Naive B cell (primary cell): ENCODE measurements at regions not wholly inside any gene's neighbourhood (a gene's known extent, or its start where the extent isn't known, plus 50 kb on each side); places are given as distances from the start of the nearest gene placed in this dataset.

Source experiments
- ATAC-seq, 2 donors: fragments of 150-1000 bp; cut with Tn5 transposase; 2 replicates each; pipeline ENCODE4 v1.10.0; 2021; ENCODE audit warnings: low read depth in 2 of 2, mild to moderate bottlenecking in 2 of 2, moderate library complexity in 2 of 2
- DNase-seq: peaks from one replicate; pipeline ENCODE4 v3.0.0; 2022
- H3K27ac Mint-ChIP-seq, 6 donors: one replicate each; pipeline ENCODE4 v1.8.0; 2020 to 2022; ENCODE audit warnings: mild to moderate bottlenecking in 6 of 6, mixed read lengths in 6 of 6, moderate library complexity in 5 of 6, inconsistent platforms in 2 of 6
- H3K27me3 Mint-ChIP-seq, 3 donors: one replicate each; pipeline ENCODE4 v1.8.0; 2021 to 2022; ENCODE audit warnings: mixed read lengths in 3 of 3, mild to moderate bottlenecking in 1 of 3
- H3K36me3 Mint-ChIP-seq, 2 donors: one replicate each; pipeline ENCODE4 v1.8.0; 2020 to 2022; ENCODE audit warnings: mixed read lengths in 2 of 2, inconsistent platforms in 1 of 2, mild to moderate bottlenecking in 1 of 2
- H3K4me1 Mint-ChIP-seq, 3 donors: one replicate each; pipeline ENCODE4 v1.8.0; 2020 to 2022; ENCODE audit warnings: mixed read lengths in 3 of 3, inconsistent platforms in 1 of 3, mild to moderate bottlenecking in 1 of 3, moderate library complexity in 1 of 3
- H3K4me3 Mint-ChIP-seq, 8 donors: one replicate each; pipeline ENCODE4 v1.8.0; 2020 to 2022; ENCODE audit warnings: mild to moderate bottlenecking in 8 of 8, mixed read lengths in 8 of 8, moderate library complexity in 8 of 8, inconsistent platforms in 2 of 8
- H3K9me3 Mint-ChIP-seq, 7 donors: one replicate each; pipeline ENCODE4 v1.8.0; 2020 to 2022; ENCODE audit warnings: mixed read lengths in 7 of 7, mild to moderate bottlenecking in 5 of 7, inconsistent platforms in 2 of 7, moderate library complexity in 1 of 7

DNA sequence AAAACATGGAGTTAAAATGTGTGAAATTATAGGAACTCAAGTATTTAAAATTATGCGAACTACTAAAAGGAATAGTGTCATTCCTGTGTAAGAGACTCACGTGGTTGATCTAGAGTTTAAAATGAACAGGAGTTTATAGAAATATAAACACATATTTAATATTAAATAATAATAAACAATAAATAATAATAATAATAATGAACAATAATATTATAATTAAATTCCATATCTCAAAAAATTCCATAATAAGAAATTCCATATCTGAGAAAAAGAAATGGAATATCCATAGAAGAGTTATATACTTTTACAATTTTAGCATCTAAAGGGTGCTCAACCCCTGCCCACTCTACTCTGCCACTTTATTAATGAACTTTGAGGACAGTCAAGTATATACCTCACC lies 429.6 kb downstream of the TNS3 start:
- no peaks in the 10 kb centered on the region for H3K36me3 Mint-ChIP-seq
- ATAC-seq (no peak), DNase-seq (no peak)
- peaks cover 0 to 7% (median 0%) of the 10 kb centered on the region in 3 donors for H3K27me3 Mint-ChIP-seq
- H3K9me3 Mint-ChIP-seq, result peaks cover 0 to 9% (median 2%) of the 10 kb centered on the region in 7 donors
- no peak overlapping the region for H3K27ac Mint-ChIP-seq
- peaks cover 32 to 55% (median 34%) of the 10 kb centered on the region in 3 donors for H3K4me1 Mint-ChIP-seq
- no peak overlapping the region for H3K4me3 Mint-ChIP-seq

DNA sequence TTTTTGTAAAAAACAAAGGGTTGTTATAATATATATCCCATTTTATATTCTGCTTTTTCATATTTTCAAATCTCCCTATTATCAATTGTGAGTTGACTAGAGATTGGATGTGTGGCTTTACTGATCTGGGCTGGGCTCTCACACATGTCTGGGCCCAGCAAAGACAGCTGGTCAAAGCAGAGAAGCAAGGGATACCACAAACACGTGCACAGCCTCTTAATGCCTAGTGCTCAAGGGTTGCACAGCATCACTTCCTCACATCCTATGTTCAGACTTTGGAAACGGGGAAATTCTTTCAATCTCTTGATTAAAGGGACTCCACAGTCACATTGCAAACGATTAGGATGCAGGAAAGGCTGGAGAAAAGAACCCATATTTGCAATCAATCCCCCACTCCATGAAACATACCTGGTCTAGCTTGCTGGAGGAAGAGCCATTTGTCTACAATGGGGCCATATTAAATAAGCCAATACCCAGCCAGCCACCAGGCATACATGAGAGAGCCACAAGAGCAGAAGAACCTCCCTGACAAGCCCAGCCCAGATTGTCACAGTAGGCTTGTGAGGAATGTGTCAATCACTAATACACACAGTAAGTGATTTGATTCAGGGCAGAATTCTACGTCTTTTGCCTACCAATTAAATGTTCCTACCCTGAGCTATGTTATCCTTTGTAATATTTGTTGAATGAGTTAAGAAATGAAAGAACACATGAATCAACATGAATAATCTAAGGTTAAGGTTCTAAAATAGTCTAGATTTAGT lies 431.2 kb downstream of the TNS3 start:
- Mint-ChIP-seq H3K27me3 (peaks cover 0 to 10% (median 0%) of the 10 kb centered on the region in 3 donors), H3K36me3 (no peaks in the 10 kb centered on the region), H3K4me3 (peak overlapping the region in 5 of 8 donors; percentile 33 to 51 (median 39)), H3K9me3 (peaks cover 0 to 16% (median 2%) of the 10 kb centered on the region in 7 donors), H3K27ac (peak overlapping the region in 4 of 6 donors; percentile 7 to 84 (median 36)), H3K4me1 (peaks cover 32 to 61% (median 42%) of the 10 kb centered on the region in 3 donors)
- DNase-seq (no peak), ATAC-seq (no peak)

DNA sequence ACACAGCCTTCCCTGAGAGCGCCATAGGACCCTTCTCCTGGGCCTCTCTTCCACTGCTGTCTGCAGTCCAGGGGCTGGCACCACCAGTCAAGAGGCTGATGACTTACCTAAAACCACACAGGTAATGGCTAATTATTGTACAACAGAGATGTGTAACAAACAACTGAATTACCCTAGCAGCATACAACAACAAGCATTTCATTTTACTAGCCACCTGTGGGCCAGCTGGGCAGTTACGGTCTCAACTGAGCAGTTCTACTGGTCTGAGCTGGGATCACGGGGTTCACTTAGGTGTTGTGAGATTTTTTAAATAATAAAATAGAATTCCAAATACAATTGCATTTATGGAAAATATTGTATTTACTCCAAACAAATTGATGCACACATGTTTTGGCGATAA lies 431.9 kb downstream of the TNS3 start:
- Mint-ChIP-seq H3K4me1 (peaks cover 32 to 60% (median 46%) of the 10 kb centered on the region in 3 donors), H3K9me3 (peaks cover 0 to 16% (median 2%) of the 10 kb centered on the region in 7 donors), H3K36me3 (no peaks in the 10 kb centered on the region), H3K27me3 (peaks cover 0 to 11% (median 0%) of the 10 kb centered on the region in 3 donors), H3K4me3 (peak overlapping the region in 7 of 8 donors; percentile 28 to 88 (median 84)), H3K27ac (peak overlapping the region in 5 of 6 donors; percentile 24 to 92 (median 83))
- ATAC-seq, result no peak
- no peak for DNase-seq

DNA sequence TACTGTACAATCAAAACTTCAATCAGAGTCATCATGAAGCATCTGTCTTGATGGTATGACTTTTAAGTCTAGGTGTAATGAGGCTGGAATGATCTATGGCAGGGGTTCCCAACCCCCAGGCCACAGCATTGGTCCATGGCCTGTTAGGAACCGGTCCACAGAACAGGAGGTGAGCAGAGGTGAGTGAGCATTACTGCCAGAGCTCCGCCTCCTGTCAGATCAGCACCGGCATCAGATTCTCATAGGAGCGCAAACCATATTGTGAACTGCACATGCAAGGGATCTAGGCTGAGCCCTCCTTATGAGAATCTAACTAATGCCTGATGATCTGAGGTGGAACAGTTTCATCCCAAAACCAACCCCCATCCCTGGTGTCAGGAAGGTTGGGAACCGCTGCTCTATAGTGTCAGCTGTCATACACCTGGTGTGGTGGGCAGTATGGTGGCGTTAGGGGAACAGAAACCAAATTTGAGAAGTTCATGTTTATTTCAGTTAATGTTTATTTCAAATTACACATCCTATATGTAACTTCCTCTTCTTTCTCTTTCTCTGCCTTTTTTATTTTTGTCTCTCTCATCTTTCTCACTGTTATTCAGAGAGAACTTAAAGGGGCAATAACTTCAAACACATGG lies 432.6 kb downstream of the TNS3 start:
- H3K27ac Mint-ChIP-seq, result peak overlapping the region; percentile 24 to 92 (median 80)
- ATAC-seq, result peak; percentile 90 to 91
- H3K36me3 Mint-ChIP-seq, result no peaks in the 10 kb centered on the region
- H3K27me3 Mint-ChIP-seq, result peaks cover 0 to 7% (median 5%) of the 10 kb centered on the region in 3 donors
- peak overlapping the region in 7 of 8 donors; percentile 28 to 88 (median 84) for H3K4me3 Mint-ChIP-seq
- peak; percentile 51 for DNase-seq
- H3K9me3 Mint-ChIP-seq, result peaks cover 0 to 16% (median 2%) of the 10 kb centered on the region in 7 donors
- peaks cover 32 to 54% (median 46%) of the 10 kb centered on the region in 3 donors for H3K4me1 Mint-ChIP-seq

DNA sequence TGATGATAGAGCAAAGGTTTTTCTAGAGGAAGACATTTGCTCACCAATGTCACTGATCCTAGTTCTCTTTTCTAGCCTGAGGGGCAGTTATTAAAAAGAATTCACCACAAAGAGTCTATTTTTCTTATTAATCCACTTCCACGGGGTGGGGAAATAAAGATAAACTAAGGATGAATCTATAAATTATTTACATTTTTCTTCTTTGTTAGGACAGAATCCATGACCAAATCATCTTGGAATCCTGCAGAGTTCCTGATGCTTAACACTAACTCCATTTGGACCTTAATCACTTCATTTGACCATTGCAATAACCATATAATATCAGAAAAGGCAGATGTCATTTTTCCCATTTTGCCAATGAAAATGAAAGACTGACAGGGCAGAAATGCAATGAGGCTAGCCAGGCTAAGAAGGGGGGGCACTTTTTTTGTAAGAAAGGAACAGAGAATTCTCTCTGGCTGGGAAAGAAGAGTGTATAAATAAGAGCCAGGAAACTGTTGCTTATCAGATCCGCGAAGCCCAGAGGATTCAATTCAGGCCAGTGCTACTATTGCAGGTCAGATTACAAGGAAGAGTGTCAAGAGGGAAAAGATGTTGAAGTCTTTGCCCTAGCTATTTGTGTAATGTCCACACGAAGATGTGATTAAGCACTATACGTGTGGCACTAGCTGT lies 433.2 kb downstream of the TNS3 start:
- Mint-ChIP-seq H3K27ac (peak overlapping the region in 5 of 6 donors; percentile 58 to 92 (median 83)), H3K36me3 (no peaks in the 10 kb centered on the region), H3K4me1 (peaks cover 26 to 47% (median 40%) of the 10 kb centered on the region in 3 donors), H3K4me3 (peak overlapping the region in 5 of 8 donors; percentile 64 to 88 (median 84)), H3K9me3 (peaks cover 0 to 16% (median 2%) of the 10 kb centered on the region in 7 donors), H3K27me3 (peaks cover 0 to 5% (median 4%) of the 10 kb centered on the region in 3 donors)
- DNase-seq (no peak), ATAC-seq (no peak)

DNA sequence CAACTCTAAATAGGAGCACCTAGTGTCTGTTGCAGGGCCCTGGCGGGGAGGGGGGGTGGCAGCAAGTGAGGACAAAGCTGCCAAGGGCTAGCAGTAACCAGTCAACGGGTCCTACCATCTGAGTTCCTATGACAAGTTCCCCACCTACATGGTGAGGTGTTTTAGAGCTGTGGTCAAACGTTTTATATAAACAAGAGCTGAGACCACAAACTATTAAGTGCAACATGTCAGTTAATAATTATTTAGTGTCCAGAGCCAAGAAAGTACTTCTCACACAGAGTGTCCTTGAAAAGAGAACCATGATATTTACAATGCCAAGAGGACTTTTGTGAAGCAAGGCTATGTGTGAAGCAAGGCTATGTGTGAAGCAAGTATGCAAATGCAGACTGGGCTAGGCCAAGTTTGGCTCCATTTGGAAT lies 434.7 kb downstream of the TNS3 start:
- ATAC-seq, result no peak
- Mint-ChIP-seq H3K36me3 (no peaks in the 10 kb centered on the region), H3K4me3 (no peak overlapping the region), H3K9me3 (peaks cover 0 to 16% (median 2%) of the 10 kb centered on the region in 7 donors), H3K4me1 (peaks cover 23 to 38% (median 37%) of the 10 kb centered on the region in 3 donors), H3K27me3 (peaks cover 0 to 5% (median 4%) of the 10 kb centered on the region in 3 donors), H3K27ac (peak overlapping the region in 1 of 6 donors; percentile 49)
- no peak for DNase-seq

DNA sequence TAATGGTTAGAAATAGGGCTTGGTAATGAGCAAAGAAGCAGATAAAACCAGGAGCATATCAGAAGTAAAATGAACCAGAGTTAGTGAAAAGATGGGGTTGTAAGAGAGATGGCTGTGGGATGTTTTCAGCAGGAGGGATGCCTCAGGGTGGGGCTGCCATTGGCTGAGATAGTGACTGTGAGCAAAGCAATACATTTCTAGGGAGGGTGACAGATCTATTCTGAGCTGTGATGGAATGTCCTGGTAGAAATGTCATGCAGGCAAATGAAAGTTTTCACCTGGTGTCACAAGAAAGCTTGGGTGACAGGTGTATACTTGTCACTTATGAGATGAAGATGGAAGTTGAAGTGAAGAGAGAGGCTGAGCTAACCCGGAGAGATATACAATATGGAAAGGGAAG lies 435.9 kb downstream of the TNS3 start:
- ATAC-seq (no peak), DNase-seq (no peak)
- H3K9me3 Mint-ChIP-seq, result peaks cover 0 to 14% (median under 1%) of the 10 kb centered on the region in 7 donors
- peak overlapping the region in 2 of 6 donors; percentile 8 to 58 for H3K27ac Mint-ChIP-seq
- no peaks in the 10 kb centered on the region for H3K36me3 Mint-ChIP-seq
- H3K4me3 Mint-ChIP-seq, result peak overlapping the region in 1 of 8 donors; percentile 32
- peaks cover 0 to 5% (median 4%) of the 10 kb centered on the region in 3 donors for H3K27me3 Mint-ChIP-seq
- peaks cover 18 to 35% (median 33%) of the 10 kb centered on the region in 3 donors for H3K4me1 Mint-ChIP-seq

DNA sequence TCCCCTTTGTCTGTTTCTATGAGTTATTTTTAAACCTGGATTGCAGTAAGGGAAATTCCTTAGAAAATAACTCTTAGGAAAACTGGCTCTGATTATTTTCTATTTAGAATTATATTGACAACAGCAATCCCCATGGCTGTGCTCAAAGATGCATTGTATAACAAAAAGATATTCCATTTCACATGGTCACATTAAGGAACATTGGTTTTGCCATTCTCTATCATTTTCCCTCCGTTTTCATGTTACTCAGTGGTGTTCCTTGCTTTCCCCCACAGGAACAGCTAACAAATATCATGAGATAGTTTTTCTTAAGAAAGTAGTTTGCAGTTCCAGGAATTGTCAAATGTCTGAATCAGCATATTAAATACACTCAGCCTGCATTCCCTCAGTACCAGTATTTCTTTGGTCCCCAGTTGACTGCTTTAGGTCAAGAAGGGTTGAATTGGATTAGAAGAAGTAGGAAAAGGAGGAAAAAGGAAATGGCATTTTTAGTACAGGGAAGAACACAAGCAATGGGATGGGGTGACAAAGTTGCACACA lies 436.7 kb downstream of the TNS3 start:
- DNase-seq, result no peak
- H3K9me3 Mint-ChIP-seq, result peaks cover 0 to 8% (median 0%) of the 10 kb centered on the region in 7 donors
- peaks cover 0 to 5% (median 4%) of the 10 kb centered on the region in 3 donors for H3K27me3 Mint-ChIP-seq
- H3K27ac Mint-ChIP-seq, result peak overlapping the region in 3 of 6 donors; percentile 2 to 7 (median 3)
- no peak overlapping the region for H3K4me3 Mint-ChIP-seq
- H3K4me1 Mint-ChIP-seq, result peaks cover 14 to 29% (median 25%) of the 10 kb centered on the region in 3 donors
- H3K36me3 Mint-ChIP-seq, result no peaks in the 10 kb centered on the region
- ATAC-seq, result no peak

DNA sequence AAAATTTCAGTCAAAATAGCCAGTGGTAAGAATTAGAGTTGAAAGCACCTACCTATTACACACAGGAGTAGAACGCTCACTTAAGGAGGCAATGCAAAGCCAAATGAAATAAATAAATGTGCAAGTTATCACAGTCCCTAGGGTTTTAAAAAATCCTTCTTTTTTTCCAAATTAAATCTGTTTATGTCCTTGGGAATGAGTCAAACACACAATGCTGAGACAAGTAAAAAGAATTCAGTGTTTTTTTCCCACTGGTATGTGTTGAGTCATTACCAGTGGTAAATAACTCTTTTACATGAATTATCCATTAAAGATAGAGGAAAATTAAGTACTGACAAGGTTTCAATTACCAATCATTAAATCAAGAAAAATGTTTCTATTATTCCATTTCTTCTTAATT lies 438.6 kb downstream of the TNS3 start:
- ATAC-seq (no peak), DNase-seq (no peak)
- no peak overlapping the region for H3K4me3 Mint-ChIP-seq
- H3K27me3 Mint-ChIP-seq, result peaks cover 0 to 17% (median 10%) of the 10 kb centered on the region in 3 donors
- no peaks in the 10 kb centered on the region for H3K36me3 Mint-ChIP-seq
- peaks cover 0 to 8% (median 0%) of the 10 kb centered on the region in 7 donors for H3K9me3 Mint-ChIP-seq
- peaks cover 0 to 19% (median 11%) of the 10 kb centered on the region in 3 donors for H3K4me1 Mint-ChIP-seq
- no peak overlapping the region for H3K27ac Mint-ChIP-seq

DNA sequence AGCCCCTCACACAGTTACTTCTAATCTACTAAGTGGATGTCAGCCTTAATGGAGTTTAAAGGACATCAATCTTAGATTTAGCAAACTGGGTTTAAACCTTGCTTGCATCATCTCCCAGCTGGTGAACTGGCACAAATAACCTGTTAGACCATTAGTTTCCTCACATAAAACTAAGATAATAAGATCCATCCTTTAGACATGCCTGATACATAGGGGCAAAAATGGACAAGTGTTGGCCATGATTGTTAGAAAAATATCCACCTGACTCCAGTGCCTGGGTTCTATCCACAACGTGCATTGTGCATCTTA lies 439.1 kb downstream of the TNS3 start:
- no peak for DNase-seq
- Mint-ChIP-seq H3K36me3 (no peaks in the 10 kb centered on the region), H3K27ac (no peak overlapping the region), H3K4me3 (no peak overlapping the region), H3K4me1 (peaks cover 0 to 19% (median 9%) of the 10 kb centered on the region in 3 donors), H3K9me3 (peaks cover 0 to 8% (median 0%) of the 10 kb centered on the region in 7 donors), H3K27me3 (peaks cover 0 to 17% (median 10%) of the 10 kb centered on the region in 3 donors)
- ATAC-seq, result no peak

DNA sequence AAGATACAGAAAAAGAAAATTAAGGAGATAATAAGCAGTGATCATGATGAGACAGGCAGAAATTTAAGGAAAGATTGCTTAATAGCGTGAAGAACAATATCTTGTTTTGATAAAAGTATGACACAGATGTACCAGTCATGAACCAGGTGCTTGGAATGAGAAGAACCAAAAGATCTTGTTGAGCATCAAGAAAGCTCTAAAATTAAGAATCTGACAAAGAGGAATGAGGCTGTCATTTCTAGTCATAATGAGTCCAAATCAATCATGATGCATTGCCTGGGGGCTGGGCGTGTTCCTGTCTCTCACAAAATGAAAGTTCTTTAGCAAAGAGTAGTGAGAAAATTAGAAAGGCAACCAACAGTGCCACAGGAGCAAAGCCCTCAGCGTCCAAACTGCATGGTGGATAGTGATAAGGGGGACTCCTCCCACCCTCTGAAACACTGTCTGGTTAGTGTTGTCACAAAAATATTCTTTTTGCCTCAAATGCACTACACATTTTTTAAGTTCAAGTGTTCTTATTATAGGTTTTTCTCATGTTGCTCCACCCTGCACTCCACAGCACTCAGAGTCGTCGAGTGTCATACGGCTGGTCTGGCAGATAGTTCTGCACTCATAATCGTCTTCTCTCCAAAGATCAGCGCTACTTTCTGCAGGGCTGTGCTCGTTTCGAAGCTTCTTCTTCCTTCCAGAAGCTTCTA lies 439.6 kb downstream of the TNS3 start:
- no peaks in the 10 kb centered on the region for H3K36me3 Mint-ChIP-seq
- peaks cover 0 to 17% (median 10%) of the 10 kb centered on the region in 3 donors for H3K27me3 Mint-ChIP-seq
- peaks cover 0 to 8% (median 0%) of the 10 kb centered on the region in 7 donors for H3K9me3 Mint-ChIP-seq
- peak overlapping the region in 1 of 8 donors; percentile 31 for H3K4me3 Mint-ChIP-seq
- DNase-seq, result no peak
- ATAC-seq, result no peak
- peaks cover 0 to 19% (median 9%) of the 10 kb centered on the region in 3 donors for H3K4me1 Mint-ChIP-seq
- H3K27ac Mint-ChIP-seq, result no peak overlapping the region

DNA sequence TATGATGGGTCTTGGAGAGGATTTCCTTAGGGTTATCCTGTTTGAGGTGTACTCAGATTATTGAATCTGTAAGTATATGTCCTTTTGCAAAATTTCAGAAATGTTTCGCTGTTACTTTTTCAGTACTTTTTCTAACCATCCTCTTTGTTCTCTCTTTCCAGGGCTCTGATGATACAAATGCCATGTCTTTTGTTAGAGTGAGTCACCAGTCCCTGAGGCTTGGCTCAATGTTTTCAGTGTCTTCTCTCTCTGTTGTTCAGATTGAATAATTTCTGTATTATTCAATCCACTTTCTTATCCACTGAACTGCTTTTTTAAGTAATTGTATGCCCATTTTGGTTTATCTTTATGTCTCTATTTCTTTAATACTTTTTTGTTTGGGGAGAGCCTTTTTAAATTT lies 449.4 kb downstream of the TNS3 start:
- DNase-seq (no peak), ATAC-seq (no peak)
- H3K27me3 Mint-ChIP-seq, result peaks cover 8 to 13% (median 12%) of the 10 kb centered on the region in 3 donors
- H3K4me3 Mint-ChIP-seq, result no peak overlapping the region
- no peaks in the 10 kb centered on the region for H3K36me3 Mint-ChIP-seq
- H3K9me3 Mint-ChIP-seq, result peaks cover 0 to 2% (median 0%) of the 10 kb centered on the region in 7 donors
- H3K27ac Mint-ChIP-seq, result no peak overlapping the region
- H3K4me1 Mint-ChIP-seq, result peaks cover 0 to 2% (median 0%) of the 10 kb centered on the region in 3 donors
